Activated CD8-positive, alpha-beta memory T cell treated with anti-CD3 and anti-CD28 coated beads for 24 hours (primary cell): ENCODE measurements at regions not wholly inside any gene's neighbourhood (a gene's known extent, or its start where the extent isn't known, plus 50 kb on each side); places are given as distances from the start of the nearest gene placed in this dataset.

ENCODE experiments used
- DNase-seq: peaks from one replicate; pipeline ENCODE4 v3.0.0-alpha.2; 2020

DNA sequence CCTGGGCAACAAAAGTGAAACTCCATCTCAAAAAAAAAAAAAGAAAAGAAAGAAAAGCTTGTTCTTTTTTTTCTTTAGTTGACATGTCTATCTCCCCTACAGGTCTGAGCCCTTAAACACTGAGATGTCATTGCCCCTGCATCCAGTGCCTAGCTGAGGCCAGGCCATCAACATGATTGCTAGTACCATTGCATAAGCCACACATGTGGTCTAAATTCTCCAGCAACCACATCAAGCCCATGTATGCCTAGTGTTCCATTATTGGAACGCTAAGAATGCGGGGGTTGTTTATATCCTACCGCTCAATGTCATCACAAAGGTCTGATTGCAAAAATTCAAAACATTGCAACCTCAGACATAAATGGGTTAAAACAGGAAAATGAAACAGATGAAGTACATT, 62.7 kb downstream of the NPTX2 start:
- DNase-seq: no peak

DNA sequence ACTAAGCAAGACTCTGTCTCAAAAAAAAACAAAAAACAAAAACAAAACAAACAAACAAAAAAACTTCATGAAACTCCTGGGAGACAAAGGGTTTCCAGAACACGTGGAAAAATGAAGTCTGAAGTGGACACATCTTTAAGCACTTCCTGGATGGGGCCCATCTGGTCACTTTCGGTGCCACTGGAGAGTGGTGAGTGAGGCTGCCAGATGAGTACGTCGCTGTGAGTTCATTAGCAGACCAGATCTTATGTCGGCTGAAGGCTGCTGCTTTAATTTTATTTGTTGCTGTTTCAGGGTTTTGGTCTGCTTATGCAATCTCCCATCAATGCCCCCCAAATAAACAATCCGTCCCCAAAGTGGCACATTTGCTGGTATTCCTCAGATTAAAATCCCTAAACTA, 64.4 kb downstream of the NPTX2 start:
- no peak for DNase-seq

DNA sequence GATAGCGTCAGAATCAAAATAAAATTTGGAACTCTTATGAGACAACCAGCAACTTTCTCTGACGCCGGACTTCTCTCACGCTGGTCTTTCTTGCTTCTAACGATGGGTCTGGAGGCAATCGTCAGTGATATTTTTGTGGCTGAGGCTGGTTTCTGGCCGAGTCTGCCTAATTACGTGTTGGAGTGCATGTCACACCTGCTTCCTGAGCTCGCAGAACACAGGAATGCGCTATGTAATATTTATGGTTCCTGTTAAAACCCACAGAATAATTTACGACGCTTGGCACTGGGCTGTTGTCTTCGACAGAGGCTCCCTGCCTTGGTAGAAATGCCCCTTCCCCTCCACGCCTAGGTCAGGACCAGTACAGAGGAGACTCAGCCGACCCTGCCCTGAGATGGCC, 64.9 kb downstream of the NPTX2 start:
- no peak for DNase-seq

DNA sequence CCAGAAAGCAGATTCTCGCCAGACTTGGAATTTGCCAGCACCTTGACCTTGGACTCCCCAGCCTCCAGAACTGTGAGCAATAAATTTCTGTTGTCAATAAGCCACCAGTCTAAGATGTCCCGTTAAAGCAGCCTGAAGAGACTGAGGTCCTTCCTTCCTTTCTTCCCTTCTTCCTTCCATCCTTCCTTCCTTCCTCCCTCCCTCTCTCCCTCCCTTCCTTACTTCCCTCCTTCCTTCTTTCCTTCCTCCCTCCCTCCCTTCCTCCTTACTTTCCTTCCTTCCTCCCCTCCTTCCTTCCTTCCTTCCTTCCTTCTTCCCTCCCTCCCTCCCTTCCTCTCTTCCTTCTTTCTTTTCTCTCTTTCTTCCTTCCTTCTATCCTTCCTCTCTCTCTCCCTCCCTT, 66.4 kb downstream of the NPTX2 start:
- DNase-seq: no peak

DNA sequence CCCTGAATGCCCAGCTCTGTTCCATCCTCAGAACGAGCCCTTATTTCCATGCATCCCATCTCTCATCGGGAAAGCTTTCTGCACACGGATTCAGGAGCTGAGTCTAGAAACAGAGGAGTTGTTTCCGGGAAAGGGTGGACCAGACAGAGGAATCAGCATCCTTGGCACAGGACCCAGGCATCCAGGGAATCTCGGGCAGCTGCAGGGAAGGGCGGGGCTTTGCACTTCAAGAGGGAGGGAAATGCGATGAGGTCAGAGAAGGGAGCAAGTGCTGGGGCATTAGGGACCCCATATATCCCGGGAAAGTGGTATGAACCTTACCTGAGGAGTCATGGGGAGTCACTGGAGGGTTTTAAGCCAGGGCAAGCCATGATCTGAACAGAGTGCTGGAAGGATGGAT, 68.5 kb downstream of the NPTX2 start:
- no peak for DNase-seq

DNA sequence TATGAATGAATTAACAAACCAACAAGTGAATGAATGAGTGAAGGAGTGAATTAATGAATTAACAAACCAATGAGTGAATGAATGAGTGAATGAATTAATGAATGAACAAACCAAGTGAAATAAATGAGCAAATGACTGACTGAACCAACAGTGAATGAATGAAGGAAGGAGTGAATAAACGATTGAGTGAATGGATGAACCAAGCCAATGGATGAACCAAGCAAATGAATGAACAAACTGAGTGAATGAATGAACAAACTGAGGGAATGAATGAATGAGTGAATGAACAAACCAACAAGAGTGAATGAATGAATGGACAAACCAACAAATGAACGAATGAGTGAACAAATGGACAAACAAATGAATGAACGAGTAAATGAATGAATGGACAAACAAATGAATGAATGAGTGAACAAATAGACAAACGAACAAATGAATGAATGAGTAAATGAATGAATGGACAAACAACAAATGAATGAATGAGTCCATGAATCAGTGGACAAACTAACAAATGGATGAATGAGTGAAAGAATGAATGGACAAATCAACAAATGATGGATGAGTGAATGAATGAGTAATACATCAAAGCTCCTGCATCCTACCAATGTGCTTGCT, 69.5 kb downstream of the NPTX2 start:
- no peak for DNase-seq

DNA sequence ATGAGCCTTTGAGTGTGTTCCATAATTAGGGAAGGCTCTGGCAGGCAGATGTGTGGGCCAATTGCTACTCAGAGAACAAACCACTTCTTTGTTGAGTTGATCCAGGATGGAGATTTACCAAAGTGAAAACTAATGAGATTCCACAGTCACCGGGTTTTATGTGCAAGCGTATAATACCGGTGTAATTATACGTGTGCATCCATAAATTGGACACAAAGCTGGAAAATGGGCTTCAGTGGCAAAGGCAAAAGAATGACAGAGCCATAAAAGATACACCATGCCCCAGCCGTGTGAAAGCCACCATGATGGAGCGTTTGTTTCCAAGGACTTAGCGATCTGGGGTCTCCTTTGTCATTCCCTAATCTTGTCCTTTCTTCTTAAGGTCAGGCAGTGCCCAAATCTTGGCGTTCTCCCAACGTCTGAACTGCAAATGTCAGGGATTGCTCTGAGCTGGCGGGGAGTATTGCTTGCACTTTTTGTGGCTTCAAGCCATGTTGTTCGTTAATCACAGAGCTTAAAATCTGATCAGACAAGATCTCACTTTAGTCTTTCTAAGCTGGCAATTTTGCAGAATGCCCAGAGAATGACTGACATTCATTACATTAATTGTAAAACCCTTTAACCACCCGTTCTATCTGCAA, 70.1 kb downstream of the NPTX2 start:
- DNase-seq: no peak

DNA sequence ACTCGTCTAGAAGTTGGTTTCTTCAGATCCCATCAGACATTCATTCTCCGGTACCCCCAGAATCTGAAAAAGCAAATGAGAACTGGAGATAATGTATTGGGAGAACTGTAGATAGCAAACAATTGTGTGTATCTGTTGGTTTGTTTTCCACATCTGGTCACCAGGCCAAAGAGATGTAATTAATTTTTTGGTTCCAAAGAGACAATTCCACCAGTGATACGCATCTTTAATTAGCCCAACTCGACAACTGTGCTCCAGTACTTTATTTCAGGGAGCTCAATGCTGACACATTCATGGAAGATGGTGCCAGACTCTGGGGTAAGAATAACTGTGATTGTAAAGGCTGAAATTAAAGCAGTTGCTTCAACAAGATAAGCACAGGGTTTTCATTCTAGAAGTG, 74.5 kb downstream of the NPTX2 start:
- no peak for DNase-seq

DNA sequence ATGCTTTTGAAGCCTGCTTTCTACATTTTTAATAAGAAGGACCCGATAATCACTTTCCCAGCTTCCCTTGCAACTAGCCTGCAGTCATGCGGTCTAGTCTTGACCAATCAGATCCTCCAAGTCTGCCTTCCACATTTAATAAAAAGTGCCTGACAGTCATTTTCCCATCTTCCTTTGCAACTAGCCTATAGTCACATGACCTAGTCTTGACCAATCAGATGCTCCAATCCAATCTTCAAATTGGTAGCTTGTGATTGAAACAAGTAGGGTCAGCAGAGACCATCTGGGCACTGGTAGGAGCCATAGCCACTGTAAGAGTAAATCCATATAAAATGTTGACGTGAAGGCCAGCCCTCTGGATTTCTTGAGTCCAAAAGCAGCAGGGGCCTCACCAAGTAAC, 80.0 kb downstream of the NPTX2 start:
- no peak for DNase-seq

DNA sequence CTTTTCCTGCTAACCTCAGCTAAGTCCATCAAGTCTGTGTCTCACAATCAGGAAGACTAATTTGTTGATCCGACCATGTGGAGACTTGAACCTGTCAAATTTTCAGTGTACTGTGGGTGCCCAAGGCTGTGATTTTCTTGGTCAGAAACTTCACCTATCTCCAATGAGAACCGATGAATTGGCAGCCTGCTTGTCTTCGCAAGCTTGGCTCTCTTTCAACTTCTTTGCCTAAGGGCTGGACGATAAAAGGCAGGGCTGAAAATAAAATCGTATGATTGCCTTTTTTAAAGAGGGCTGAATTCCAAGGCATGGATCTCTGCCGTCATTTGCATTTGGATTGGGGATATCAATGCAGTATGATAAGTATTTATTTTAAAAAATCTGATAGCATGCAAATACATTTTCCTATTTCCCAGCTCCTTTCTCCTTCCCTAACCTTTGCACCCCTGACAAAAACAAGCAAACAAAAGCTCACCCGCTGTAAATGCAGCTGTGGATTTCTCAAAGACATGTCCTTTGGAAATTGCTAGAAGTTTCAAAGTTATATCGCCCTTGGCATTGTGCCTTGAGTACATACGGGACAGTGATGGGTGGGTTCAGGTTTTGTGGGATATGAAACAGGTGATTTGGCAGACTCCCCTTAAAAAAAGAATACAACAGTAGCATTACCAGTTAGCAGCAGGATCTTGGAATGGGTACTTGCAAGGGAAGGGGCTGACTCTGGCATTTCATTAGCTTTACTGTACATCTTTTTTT, 80.6 kb downstream of the NPTX2 start:
- no peak for DNase-seq

DNA sequence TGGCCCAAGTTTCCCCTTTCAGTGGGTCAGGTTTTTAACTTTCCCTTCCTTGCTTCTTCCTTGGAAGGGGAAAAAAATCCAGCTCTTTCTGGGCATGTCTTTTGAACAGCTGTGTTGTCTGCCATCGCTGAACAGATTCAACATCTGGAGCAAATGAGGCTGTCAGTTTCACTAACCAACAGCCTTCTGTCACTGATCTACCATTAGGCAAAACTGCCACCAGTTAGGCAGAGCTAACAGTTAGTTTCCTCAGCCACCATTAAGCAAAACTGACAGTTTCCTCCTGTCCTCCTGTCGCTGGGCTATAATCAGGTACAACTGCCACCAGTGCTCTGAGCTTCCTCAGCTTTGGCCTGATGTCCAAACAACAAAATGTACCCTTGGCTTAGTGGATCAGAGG, 81.9 kb downstream of the NPTX2 start:
- DNase-seq: no peak

DNA sequence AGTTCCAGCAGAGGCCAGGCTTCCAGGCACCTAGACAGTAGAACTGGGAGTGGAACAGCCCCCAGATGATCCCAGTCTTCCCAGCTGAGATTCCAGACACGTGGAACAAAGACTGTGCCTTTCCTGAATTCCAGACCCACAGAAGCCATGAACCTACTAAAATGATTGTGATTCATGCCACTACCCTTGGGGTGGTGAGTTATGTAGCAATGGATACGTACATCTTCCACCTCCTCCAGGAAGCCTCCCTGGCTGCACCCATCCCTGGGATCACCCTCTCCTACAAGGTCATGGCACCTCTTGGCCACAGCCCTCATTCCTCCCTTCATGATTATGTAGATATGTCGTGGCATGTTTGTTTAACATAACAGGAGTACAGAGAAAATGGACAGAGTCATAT, 83.4 kb downstream of the NPTX2 start:
- DNase-seq: no peak

DNA sequence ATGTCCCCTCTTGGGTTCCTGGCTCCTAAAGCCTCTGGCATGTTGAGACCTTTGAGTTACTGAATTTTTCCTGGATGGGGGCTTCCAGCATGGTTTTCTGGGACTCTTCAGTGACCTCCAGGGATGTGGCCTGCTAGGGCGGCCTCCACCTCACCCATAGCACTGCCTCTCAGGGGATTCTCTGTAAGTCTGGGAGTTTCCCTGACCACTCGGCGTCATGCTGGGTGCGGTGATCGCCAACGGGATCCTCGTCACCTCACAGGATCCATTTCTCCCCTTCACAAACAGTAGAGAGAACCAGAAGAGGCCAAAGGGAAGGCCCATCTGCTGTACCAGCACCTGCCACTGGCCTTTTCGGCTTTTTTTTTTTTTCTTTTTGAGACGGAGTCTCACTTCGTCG, 84.3 kb downstream of the NPTX2 start:
- no peak for DNase-seq

DNA sequence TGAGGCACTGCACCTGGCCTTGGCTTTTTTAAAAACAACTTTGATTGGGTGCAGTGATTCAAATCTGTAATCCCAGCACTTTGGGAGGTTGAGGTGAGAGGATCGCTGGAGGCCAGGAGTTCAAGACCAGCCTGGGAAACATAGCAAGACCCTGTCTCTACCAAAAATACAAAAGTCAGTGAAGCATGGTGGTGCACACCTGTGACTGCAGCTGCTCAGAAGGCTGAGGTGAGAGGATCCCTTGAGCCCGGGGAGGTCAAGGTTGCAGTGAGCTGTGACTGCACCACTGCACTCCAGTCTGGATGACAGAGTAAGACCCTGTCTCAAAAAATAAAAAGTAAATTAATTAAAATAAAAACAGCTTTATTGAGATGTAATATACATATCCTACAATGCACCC, 84.9 kb downstream of the NPTX2 start:
- no peak for DNase-seq

DNA sequence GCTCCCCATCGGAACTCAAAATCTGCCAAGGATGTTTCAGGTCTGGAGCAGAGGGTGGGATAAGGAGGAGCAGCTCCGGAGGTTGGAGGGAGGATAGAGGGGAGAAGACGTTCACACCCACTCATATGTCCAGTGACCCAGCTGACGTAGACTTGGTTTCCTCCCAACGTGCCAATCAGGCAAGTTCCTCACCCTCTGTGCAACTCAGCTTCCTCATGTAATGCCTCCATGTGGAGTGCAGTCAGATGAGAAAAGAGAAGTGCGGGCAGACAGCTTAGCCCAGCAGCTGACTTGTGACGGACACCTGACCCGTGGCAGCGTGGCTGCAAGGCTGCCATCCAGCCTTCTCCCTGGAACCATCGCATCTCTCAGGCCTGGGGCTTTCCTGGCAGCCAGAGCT, 86.8 kb downstream of the NPTX2 start:
- DNase-seq: no peak

DNA sequence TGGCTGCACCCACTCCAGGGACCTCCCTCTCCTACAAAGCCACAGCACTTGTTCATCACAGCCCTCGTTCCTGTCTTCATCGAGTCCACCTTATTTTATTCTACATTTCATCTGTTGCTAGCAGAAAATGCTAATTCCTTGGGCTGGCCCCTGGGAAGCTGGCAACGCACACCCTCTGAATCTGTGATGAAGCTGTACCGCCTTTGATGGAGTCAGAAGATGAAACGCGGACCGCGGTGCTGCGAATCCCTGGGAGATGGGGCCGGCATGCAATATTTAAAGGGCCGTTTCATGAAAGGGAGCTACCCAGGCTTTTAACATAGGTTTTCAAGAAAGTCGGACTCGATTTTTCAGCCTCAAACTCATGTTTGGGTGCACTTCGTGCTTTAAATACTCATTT, 88.5 kb downstream of the NPTX2 start:
- DNase-seq: no peak

DNA sequence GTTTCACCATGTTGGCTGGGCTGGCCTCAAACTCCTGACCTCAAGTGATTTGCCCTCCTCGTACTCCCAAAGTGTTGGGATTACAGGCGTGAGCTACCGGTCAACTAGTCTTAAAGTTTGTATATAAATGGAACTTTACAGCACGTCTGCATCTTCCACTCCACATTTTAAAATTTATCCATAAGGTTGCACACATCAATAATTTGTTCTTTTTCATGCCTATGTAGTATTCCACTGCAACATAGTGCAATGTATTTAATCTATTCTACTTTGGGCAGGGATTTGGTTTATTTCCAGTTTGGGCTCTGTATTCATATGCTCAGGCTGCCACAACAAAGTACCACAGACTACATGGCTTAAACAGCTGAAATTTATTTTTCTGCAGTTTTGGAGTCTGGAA, 90.0 kb downstream of the NPTX2 start:
- DNase-seq: no peak

DNA sequence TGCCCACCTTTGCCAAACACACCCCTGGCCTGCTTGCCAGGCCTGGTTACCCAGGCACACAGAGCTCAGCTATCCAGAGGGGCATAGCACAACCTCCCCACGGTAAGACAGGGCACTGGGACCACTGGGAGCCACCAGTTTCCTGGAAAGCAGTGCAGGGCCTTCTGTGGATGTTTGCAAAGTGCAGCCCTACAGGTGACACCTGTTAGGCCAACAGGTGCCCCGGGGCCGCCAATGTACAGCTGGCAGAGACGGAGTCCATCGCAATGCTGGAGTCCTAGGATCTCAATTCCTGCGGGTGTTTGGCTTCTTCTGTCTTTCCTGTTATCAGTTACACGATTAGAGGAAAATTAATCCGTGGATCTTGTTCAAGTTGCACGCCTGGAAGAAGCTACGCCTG, 94.9 kb downstream of the NPTX2 start:
- no peak for DNase-seq

DNA sequence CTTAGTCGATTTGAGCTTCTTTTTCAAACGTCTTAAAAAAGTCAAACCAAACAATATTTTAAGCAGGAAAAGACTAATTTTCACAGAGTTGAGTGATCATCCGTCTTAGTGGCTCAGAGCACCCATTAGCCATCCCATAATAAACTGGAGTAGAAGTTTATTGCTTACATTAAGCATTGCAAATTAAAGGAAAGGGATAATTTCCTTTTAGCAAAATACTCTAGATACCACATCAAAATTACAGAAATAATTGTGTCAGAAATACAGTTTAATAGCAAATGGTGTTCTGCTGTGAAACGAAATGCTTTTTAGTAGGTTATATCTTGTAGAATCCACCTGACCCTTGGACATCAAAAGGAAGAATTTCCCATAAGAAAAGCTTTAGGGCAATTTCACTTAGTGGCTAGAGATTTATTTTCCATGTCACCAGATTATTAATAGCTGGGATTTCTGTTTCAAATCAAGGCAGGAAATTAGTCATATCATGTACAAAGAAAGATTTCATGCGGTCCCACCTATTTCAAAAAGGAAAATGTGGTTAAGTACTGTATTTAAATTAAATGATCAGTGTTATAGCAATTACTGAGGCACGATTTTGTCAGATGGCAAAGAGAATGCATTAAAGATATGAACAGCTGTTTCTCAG, 96.2 kb downstream of the NPTX2 start:
- no peak for DNase-seq

DNA sequence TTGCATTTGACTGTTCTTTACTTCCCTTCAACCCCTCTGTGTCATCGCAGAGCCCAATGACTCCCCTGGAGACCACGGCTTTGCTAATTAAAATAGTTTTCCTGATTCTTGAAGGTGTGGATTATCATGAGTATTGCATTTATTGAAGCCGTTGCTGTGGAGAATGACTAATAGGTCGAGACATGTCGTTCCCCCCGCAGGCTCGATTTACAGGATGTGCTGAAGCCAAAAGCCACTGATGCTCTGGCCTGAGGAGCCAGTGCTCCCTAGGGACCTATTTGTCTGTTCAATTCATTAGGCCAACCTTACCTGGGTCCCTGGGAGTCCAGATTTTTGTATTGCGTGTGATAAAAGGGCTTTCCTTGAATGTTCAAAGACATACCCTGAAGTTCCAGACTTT, 102.3 kb downstream of the NPTX2 start:
- DNase-seq: no peak

DNA sequence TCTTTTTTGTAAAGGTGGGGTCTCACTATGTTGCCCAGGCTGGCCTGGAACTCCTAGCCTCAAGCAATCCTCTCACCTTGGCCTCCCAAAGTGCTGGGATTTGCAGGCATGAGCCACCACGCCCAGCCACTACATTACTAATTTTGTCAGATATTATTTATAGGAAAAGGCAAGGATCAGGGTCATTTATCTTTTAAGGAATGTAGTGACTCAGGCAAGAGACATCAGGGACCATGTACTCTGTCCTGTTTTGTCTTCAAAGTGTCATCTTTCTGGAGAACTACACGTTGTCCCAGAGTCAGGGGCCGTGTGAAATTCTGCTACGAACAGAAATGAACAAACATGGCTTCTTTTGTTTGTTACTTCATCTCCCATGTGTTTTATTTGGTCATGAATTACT, 105.3 kb downstream of the NPTX2 start:
- no peak for DNase-seq

DNA sequence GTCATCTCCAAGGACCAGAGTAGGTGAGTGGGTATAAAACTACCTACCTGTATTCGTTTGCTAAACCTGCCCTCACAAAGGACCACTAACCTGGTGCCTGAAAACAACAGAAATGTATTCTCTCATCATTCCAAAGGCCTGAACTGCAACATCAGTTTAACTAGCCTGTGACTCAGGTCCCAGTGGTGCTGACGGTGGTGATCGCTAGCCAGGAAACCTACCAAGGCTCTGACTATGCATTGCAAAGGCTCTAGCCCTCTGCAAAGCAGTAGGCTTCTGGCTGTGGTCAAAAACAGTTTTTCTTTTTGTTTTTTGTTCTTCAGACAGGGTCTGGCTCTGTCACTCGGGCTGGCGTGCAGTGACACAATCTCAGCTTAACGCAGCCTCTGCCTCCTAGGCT, 107.5 kb downstream of the NPTX2 start:
- DNase-seq: no peak

DNA sequence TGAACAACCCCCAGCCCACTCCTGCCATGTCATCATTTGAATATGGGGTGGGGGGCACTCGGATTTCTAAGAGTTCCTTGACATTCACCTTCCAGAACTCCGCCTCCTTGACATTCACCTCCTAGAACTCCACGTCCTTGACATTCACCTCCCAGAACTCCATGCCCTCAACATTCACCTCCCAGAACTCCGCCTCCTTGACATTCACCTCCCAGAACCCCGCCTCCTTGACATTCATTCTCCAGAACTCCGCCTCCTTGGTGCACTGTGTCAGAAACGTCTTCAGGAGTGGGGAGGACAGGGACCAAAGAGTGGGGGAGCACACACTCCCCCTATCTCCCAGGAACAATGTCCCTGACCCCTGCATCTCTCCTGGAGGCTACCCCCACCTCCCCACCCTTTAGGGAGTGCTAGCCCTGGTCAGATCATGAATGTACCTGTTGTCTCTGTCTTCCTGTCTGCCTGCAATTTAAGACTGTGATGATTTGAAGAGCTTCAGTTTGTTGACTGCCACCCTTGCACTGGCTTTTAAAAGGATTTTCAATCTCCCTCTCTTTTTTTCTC, 110.1 kb downstream of the NPTX2 start:
- no peak for DNase-seq

DNA sequence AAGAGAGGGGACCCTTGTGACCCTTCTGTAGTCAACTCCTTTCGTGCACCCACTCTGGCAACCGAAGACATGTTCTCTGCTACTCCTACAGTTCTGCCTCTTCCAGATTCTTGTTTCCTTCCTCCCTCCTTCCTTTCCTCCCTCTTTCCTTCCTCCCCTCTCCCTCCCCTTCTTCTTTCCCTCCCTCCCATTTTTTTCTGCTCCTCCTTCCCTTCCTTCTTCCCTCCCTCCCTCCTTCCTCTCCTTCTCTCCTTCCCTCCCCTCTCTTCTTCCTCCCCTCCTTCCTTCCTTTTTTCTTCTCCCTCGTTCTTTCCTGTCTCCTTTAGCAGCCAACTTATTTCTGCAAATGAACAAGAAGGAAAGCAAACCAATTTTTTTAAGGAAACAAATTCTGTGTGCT, 111.5 kb downstream of the NPTX2 start:
- no peak for DNase-seq
